ENCODE measurements at regions not wholly inside any gene's neighbourhood (a gene's known extent, or its start where the extent isn't known, plus 50 kb on each side); places are given as distances from the start of the nearest gene placed in this dataset.

GRCh38 chr3:21839176-21839575, 88.2 kb upstream of the ZNF385D start:
- TF ChIP-seq CTCF (conservative IDR thresholded peaks at IDR 0.05; ENCODE audit: low read depth, low read length), result no peak
- no peak for TF ChIP-seq EZH2 (IDR thresholded peaks at IDR 0.05; ENCODE audit: borderline replicate concordance, low read depth, low read length, poor library complexity, severe bottlenecking)
